Endothelial cell of umbilical vein (primary cell): ENCODE measurements at regions not wholly inside any gene's neighbourhood (a gene's known extent, or its start where the extent isn't known, plus 50 kb on each side); places are given as distances from the start of the nearest gene placed in this dataset.

Source experiments
- BruUV-seq: library from RNA; stranded (reverse); fragments of 400-500 nt; replicated peaks from 2 replicates; lab custom pipeline; 2021; lab: Mats Ljungman, UMichigan
- CTCF ChIA-PET: fragments of 300-600, 350-600 bp; sonication (Branson Sonifier 250); formaldehyde crosslinking; loops from one replicate; lab custom pipeline; 2021; ENCODE audit warnings: antibody characterized with exemption, inconsistent platforms; lab: Charles Lee
- POLR2A ChIA-PET: fragments of 300-600, 350-600 bp; sonication (Branson Sonifier 250); formaldehyde crosslinking; loops from one replicate; lab custom pipeline; 2021; ENCODE audit warnings: antibody characterized with exemption, inconsistent platforms; lab: Charles Lee
- DNase-seq: peaks from one replicate; pipeline ENCODE4 v3.0.0-alpha.2; 2011; ENCODE audit warnings: low read depth, low spot score
- FAIRE-seq: peaks from 2 replicates; lab custom pipeline; 2011; peaks lifted over from hg19 to GRCh38; lab: Jason Lieb, UNC
- H2AFZ ChIP-seq: 2 replicates; pipeline ENCODE4 v1.6.0; 2012; ENCODE audit warnings: low read depth, low read length, control low read depth, inconsistent platforms
- H3K27ac ChIP-seq: 2 replicates; pipeline ENCODE4 v1.5.1; 2011; ENCODE audit warnings: low read depth, mild to moderate bottlenecking, control low read depth, low read length, moderate library complexity; ENCODE audit not compliant: insufficient read depth
- H3K27me3 ChIP-seq, 2 experiments: 2 replicates each; pipeline versions ENCODE4 v1.6.0 to v1.6.1; 2011; ENCODE audit warnings: low read length in 2 of 2, mixed read lengths in 1 of 2; ENCODE audit not compliant: control insufficient read depth in 2 of 2, insufficient read depth in 2 of 2
- H3K36me3 ChIP-seq, 2 experiments: 2 replicates in 1 of 2; 3 replicates in 1 of 2; pipeline ENCODE4 v1.5.1; 2011; ENCODE audit warnings: low read length in 2 of 2, mild to moderate bottlenecking in 1 of 2, moderate library complexity in 1 of 2; ENCODE audit not compliant: control insufficient read depth in 2 of 2, insufficient read depth in 2 of 2; ENCODE audit errors: extremely low read depth in 1 of 2
- H3K4me1 ChIP-seq: 3 replicates; pipeline ENCODE4 v1.5.1; 2011; ENCODE audit warnings: mild to moderate bottlenecking, low read length; ENCODE audit not compliant: control insufficient read depth, insufficient read depth; ENCODE audit errors: extremely low read depth
- H3K4me2 ChIP-seq: 2 replicates; pipeline ENCODE4 v1.6.1; 2011; ENCODE audit warnings: low read length, control low read depth, mixed read lengths; ENCODE audit not compliant: insufficient read depth
- H3K4me3 ChIP-seq, 3 experiments: fragments of 200-600 bp in 1 of 3; sonication (generic), shearing (Covaris generic) in 1 of 3; replicated peaks in 1 of 3; 2 replicates each; pipeline ENCODE4 v1.5.1; 2011 to 2016; ENCODE audit warnings: control low read depth in 3 of 3, low read length in 3 of 3, mild to moderate bottlenecking in 2 of 3, inconsistent platforms in 1 of 3, low read depth in 1 of 3, moderate library complexity in 1 of 3; ENCODE audit not compliant: insufficient read depth in 1 of 3
- H3K79me2 ChIP-seq: 2 replicates; pipeline ENCODE4 v1.6.0; 2012; ENCODE audit warnings: low read length, inconsistent platforms; ENCODE audit not compliant: control insufficient read depth, insufficient read depth
- H3K9ac ChIP-seq: replicated peaks from 2 replicates; pipeline ENCODE3; 2011; ENCODE audit warnings: low read length, control low read depth; ENCODE audit not compliant: insufficient read depth; ENCODE audit errors: extremely low read depth
- H3K9me1 ChIP-seq: replicated peaks from 3 replicates; pipeline ENCODE4 v1.6.0; 2011; ENCODE audit warnings: mild to moderate bottlenecking, low read length; ENCODE audit not compliant: control insufficient read depth, insufficient read depth; ENCODE audit errors: extremely low read depth
- H3K9me3 ChIP-seq: replicated peaks from 2 replicates; pipeline ENCODE4 v1.5.1; 2012; ENCODE audit warnings: low read length, inconsistent platforms; ENCODE audit not compliant: control insufficient read depth, insufficient read depth
- H4K20me1 ChIP-seq: replicated peaks from 2 replicates; pipeline ENCODE3; 2011; ENCODE audit warnings: mild to moderate bottlenecking, low read length; ENCODE audit not compliant: control insufficient read depth, insufficient read depth; ENCODE audit errors: extremely low read depth
- CTCF ChIP-seq, 2 donors: IDR thresholded peaks; 1 replicate in 1 of 2; 2 replicates in 1 of 2; pipeline ENCODE4 v1.5.1; 2011; ENCODE audit warnings: low read length in 2 of 2, mild to moderate bottlenecking in 2 of 2, moderate library complexity in 2 of 2, control low read depth in 1 of 2, inconsistent platforms in 1 of 2, low read depth in 1 of 2; ENCODE audit not compliant: insufficient read depth in 1 of 2; ENCODE audit errors: extremely low read depth in 1 of 2
- EZH2 ChIP-seq: IDR thresholded peaks from 2 replicates; pipeline ENCODE4 v1.6.1; 2012; ENCODE audit warnings: borderline replicate concordance, low read depth, mild to moderate bottlenecking, moderate library complexity, low read length, inconsistent platforms; ENCODE audit not compliant: severe bottlenecking
- FOS ChIP-seq: IDR thresholded peaks from 2 replicates; pipeline ENCODE4 v1.6.1; 2011; ENCODE audit warnings: mild to moderate bottlenecking, low read length, moderate library complexity, borderline replicate concordance; ENCODE audit not compliant: insufficient read depth
- GATA2 ChIP-seq: IDR thresholded peaks from 2 replicates; pipeline ENCODE4 v1.7.0; 2011; ENCODE audit warnings: low read depth, mild to moderate bottlenecking, moderate library complexity, mixed read lengths, low read length; ENCODE audit not compliant: insufficient read length, insufficient read depth
- JUN ChIP-seq: IDR thresholded peaks from 2 replicates; pipeline ENCODE4 v1.6.1; 2011; ENCODE audit warnings: borderline replicate concordance, low read depth; ENCODE audit not compliant: insufficient read length, insufficient read depth
- MAX ChIP-seq: IDR thresholded peaks from 2 replicates; pipeline ENCODE4 v1.6.1; 2011; ENCODE audit not compliant: insufficient read depth, insufficient read length
- MYC ChIP-seq: IDR thresholded peaks from one replicate; pipeline ENCODE4 v1.6.1; 2011; ENCODE audit warnings: mild to moderate bottlenecking, low read depth, low read length
- POLR2A ChIP-seq: IDR thresholded peaks from 2 replicates; pipeline ENCODE4 v1.6.1; 2012; ENCODE audit warnings: low read depth, mild to moderate bottlenecking, control low read depth, low read length
- POLR2AphosphoS5 ChIP-seq: IDR thresholded peaks from 2 replicates; pipeline ENCODE4 v1.6.1; 2012; ENCODE audit warnings: low read depth, mild to moderate bottlenecking, control low read depth, low read length, moderate library complexity; ENCODE audit not compliant: insufficient read depth
- dilution Hi-C: fragments of 300-500 bp; cut with MboI; formaldehyde crosslinking; loops from one replicate; pipeline ENCODE4 v1.15.0; 2019; ENCODE audit warnings: low sequenced_read_pairs; ENCODE audit not compliant: extremely low pct_ligation_motif_present
- intact Hi-C: fragments of 100-400 bp; cut with micrococcal nuclease; formaldehyde crosslinking; loops from one replicate; pipeline ENCODE4 v1.10.0; 2022

- Histone ChIP-seq H3K36me3 (no peaks in the 10 kb centered on the region), H3K4me3 (no peak overlapping the region), H3K4me1 (peaks cover 5% of the 10 kb centered on the region), H3K27me3 (no peaks in the 10 kb centered on the region), H3K9me1 (no peaks in the 10 kb centered on the region), H3K9me3 (no peaks in the 10 kb centered on the region), H4K20me1 (no peaks in the 10 kb centered on the region), H3K79me2 (no peaks in the 10 kb centered on the region), H3K9ac (no peak overlapping the region), H2AFZ (no peak overlapping the region), H3K4me2 (no peak overlapping the region), H3K27ac (no peak overlapping the region)
- DNase-seq = no peak
- POLR2A ChIA-PET = no interaction called here
- intact Hi-C loops (no loop called here), dilution Hi-C loops (no loop called here)
- no TSS peak for BruUV-seq
- TF ChIP-seq FOS (no peak), MAX (no peak), JUN (no peak), POLR2AphosphoS5 (no peak)
- CTCF ChIA-PET = interaction anchor here (0.9 to 2.5 kb wide), 7 partner anchors 10 to 203 kb away, joined by 3 to 16 read pairs (median 5); partner anchors contain the start of gene RRBP1
- no peak for FAIRE-seq
Measured at GRCh38 chr20:17885544-17885943, 83.0 kb downstream of the SNX5 start.

- POLR2A ChIA-PET = no interaction called here
Measured at GRCh38 chr20:17885076-17885475, 83.5 kb downstream of the SNX5 start.

More at GRCh38 chr20:17885076-17885475, 83.5 kb downstream of the SNX5 start:
- Histone ChIP-seq H2AFZ (no peak overlapping the region), H3K27ac (no peak overlapping the region), H3K9ac (no peak overlapping the region), H3K4me1 (peaks cover 5% of the 10 kb centered on the region), H4K20me1 (no peaks in the 10 kb centered on the region), H3K9me3 (no peaks in the 10 kb centered on the region), H3K79me2 (no peaks in the 10 kb centered on the region), H3K4me2 (no peak overlapping the region), H3K4me3 (no peak overlapping the region), H3K36me3 (no peaks in the 10 kb centered on the region), H3K9me1 (no peaks in the 10 kb centered on the region), H3K27me3 (no peaks in the 10 kb centered on the region)
- dilution Hi-C loops = no loop called here
- intact Hi-C loops = no loop called here
- CTCF ChIA-PET = interaction anchor here (0.9 to 2.5 kb wide), 6 partner anchors 9 to 202 kb away, joined by 3 to 16 read pairs (median 5); partner anchors contain the start of gene RRBP1
- DNase-seq (no peak), FAIRE-seq (peak; percentile 8)
- TF ChIP-seq POLR2AphosphoS5 (no peak), MYC (no peak), FOS (no peak), JUN (no peak), EZH2 (no peak), MAX (no peak), POLR2A (no peak), CTCF (IDR thresholded peaks at IDR 0.05; ENCODE audit: extremely low read depth in 1 of 2, insufficient read depth in 1 of 2, low read depth in 1 of 2, low read length in 2 of 2) (no peak), GATA2 (no peak)
- no TSS peak for BruUV-seq
